GM18508 (cell line): ENCODE measurements at regions not wholly inside any gene's neighbourhood (a gene's known extent, or its start where the extent isn't known, plus 50 kb on each side); places are given as distances from the start of the nearest gene placed in this dataset.
A peak's percentile ranks its signal among the peaks of the same experiment; 100 is the strongest.

ENCODE experiments used
- ATAC-seq: cut with Tn5 transposase; IDR thresholded peaks from one replicate; pipeline ENCODE4 v1.9.1; 2021; ENCODE audit warnings: moderate number of reproducible peaks; ENCODE audit not compliant: insufficient read depth, unreplicated experiment

DNA sequence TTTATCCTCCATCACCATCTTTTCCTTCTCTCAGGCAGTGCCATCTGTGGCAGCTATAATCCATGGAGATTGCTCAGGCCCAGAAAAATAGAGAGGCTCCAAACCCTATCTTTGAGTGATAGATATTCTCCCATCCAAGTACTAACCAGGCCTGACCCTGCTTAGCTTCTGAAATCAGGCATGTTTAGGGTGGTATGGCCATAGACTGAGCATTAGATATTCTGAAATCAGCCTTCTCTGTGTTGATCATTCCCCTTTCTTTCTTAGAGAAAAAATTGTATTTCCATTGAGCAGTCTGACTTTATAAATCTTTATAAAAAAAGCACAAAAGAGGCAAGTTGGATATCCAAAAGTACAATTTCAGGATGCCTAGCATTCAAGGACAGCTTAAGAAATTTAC is 131.5 kb upstream of the ACVR2A start:
- no peak for ATAC-seq

DNA sequence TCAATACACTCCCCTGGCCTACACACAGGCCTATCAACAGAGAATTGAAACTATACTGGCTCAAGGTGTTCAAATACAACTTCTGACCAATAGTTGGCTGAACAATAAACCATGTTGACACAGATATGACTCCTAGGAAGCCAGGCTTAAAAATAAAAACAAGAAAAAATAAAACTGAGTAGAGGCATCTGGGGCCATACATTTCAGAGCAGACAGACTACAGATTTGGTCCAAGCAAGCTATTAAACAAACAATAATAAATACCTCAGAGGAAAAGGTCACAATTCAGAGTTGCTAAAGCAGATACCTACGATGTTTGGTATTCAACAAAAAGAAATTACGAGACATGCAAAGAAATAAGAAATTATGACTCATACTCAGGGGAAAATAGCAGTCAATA is 132.8 kb upstream of the ACVR2A start:
- ATAC-seq, result no peak

DNA sequence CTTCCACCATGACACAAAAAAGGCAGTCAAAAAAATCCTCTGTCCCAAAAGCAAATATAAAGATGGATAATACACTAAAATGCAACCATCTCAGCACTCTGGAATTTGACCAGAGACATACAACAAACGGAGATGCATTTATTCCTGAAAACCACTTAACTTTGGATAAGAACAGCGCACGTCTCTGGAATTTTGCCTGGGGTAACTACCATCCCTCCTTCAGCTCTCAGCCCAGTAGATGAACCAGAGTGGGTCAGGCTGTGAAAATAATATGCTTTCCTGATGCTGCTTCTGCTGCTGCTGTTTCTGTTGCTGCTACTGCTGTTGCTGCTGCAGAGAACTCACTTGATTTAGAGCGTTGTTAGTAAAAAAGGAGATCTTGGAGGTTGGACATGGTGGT is 133.8 kb upstream of the ACVR2A start:
- no peak for ATAC-seq

DNA sequence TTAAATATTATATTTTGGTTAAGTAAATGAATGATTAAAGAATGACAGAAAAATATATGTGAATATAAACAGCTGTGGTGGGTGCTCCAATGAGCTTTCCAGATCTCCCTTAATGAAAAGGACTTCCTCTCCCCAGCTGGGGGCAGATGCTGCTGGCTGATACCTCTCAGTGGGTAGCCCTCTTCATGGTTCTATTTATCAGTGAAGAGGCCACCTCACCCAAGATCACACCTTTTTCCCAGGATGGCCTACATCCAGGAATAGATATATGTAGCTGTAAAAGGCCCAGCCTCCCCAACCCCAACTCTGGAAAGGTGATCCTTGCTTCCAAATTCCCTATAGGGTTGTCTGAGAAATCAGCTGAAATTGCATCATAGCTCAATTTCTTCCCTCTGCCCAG is 135.2 kb upstream of the ACVR2A start:
- no peak for ATAC-seq

DNA sequence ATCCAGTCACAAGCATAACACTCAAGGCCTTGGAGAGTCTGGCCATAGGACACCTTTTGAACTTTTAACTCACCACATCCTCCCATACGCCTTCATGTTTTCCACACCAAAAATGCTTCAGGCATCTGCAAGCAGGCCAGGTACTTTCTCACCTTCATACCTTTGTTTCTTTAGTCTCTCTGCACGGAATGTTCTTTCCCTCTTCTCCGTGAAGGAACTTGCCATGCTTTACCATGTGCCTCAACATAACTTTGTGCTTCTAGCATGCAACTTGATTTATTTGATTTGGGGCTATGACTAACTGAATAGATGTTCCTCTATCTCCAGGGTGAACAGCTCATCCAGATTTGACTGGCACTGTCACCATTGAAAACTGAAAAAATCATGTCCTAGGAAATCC is 141.7 kb upstream of the ACVR2A start:
- ATAC-seq, result no peak

DNA sequence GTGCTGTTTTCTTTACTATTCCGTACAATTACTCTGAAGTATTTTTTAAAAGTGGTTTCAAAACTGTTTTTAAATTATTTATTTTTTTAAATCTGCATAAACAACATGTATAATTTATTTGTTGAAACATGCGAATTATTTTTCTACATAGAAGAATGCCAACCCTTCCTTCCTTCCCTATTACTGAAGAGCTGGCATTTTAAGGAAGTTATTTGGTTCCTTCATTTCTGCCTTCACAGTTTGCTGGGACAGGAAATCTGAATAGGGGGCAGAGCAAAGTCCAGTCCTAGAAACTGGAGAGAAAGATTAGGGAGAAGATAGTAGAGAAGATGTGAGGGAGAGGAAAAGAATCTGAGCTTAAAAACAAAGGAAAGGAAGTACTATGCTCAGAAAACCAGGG is 146.7 kb upstream of the ACVR2A start:
- ATAC-seq, result no peak

DNA sequence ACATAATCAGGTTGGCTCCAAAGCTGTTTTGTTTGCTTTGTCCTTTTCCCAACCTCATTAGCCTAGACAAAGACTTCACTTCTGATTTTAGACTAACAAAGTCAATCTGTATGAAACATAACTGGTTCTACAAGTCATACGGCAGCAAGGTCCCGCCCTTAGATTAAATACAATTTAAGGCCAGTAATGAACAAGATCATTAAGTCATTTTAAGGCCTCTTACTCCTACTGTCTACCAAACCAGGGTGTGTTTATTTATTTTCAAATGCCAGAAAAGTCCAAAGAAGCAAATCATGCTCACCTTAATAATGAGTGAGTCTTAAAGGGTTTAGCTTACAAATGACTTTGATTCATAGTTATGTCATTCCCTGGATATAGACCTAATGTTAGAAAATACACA is 148.4 kb upstream of the ACVR2A start:
- no peak for ATAC-seq

DNA sequence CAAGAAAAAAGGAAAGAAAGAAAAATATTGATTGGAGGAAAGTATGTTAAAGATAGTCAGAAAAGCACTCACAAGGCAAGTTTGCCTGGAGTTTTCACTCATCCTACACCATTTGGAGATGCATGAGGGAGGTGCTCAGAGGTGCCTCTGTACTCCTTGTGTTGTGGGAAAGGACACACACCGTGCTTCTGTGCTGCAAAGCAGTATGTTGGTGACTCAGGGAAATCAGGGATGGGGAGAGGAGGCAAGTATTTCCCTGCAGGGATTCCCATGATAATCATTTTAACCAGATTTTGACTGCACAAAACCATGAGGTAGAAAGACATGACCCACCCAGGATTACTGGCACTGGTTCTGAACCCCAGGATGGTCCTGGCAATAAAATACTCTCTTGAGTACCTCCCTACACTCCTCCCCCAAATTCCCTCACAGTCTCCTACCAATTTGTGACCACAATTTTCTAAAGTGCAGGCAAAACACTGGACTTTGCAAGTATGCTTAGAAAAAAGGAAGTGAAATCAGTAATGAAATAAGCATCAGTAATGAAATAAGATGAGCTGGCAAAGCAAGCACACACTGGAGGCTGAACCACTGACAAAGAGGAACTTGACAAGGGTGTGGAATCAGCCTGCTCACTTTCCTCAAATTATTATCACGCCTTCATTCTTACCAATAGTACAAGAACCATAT is 155.5 kb upstream of the ACVR2A start:
- peak; percentile 100 for ATAC-seq

DNA sequence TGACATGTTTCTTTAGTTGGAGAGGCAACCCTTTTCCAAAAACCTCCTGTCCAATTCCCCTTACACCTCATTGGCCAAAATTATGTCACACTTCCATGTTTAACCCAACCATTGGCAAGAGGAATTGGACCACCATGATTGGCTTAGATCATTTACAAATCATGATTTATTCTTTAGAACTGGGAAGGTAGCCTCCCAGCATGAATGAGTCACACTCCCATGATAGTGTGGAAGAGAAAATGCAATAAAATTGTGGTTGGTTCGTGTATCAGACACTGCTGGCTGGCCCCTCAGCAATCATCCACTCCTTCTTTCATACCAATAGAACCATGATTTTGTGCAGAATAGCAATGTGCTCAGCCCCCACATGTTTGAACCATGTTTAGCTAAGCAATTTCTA is 156.6 kb upstream of the ACVR2A start:
- no peak for ATAC-seq

DNA sequence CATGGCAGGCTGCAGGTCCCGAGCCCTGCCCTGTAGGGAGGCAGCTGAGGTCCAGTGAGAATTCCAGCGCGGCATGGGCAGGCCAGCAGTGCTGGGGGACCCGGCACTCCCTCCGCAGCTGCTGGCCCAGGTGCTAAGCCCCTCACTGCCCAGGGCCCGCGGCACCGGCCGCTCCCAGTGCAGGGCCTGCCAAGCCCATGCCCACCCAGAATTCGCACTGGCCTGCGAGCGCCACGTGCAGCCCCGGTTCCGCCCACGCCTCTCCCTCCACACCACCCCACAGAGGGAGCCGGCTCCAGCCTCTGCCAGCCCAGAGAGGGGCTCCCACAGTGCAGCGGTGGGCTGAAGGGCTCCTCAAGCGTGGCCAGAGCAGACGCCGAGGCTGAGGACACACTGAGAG is 158.5 kb upstream of the ACVR2A start:
- ATAC-seq, result no peak

DNA sequence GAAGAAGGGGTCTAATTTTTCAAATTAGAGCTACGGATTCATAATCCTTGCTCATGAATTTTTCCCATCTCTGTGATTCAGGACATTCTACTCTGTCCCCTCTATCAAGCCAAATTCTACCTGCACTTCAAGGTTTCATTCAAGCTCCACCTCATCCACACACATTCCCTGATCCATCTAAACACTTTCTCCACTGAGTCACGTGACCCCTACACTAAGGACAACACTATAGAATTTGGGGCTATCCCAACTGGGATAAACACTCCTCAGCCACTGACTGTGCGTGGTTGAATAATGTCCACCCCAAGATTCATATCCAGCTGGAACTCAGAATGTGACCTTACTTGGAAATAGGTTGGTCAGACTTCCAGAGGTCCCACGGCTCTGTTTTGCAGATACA is 159.9 kb upstream of the ACVR2A start:
- ATAC-seq, result no peak

DNA sequence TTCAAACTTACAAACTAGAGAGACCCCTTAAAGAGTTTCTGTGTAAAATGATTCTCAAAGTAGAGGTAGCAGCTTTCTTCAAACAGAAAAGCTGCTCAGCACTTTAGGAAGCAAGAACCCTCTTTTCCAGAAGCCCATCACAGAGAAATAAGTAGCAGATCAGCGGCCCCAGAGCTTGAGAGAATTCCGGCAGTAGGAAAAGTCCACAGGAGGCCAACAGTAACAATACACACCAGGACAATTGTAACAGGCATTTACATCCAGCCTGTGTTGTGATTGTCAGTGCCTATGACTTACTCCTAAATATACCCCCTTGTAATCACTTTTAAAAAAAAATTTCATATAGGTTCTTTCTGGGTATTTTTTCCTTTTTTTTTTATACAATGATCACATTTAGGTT is 161.4 kb upstream of the ACVR2A start:
- no peak for ATAC-seq

DNA sequence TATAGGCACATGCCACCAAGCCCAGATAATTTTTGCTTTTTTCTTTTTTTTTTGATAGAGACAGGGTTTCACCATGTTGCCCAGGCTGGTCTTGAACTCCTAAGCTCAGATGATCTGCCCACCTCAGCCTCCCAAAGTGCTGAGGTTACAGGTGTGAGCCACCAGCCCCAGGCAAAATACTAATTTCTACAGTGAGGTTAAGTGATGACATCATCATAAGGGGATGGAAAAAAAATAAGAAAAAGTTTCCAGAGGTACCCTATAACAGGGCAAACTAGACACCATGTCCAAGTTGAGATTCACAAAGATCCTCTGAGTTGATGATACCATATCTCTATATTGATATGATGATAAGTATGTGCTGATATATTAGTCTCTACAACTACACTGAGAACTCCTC is 163.7 kb upstream of the ACVR2A start:
- ATAC-seq, result no peak

DNA sequence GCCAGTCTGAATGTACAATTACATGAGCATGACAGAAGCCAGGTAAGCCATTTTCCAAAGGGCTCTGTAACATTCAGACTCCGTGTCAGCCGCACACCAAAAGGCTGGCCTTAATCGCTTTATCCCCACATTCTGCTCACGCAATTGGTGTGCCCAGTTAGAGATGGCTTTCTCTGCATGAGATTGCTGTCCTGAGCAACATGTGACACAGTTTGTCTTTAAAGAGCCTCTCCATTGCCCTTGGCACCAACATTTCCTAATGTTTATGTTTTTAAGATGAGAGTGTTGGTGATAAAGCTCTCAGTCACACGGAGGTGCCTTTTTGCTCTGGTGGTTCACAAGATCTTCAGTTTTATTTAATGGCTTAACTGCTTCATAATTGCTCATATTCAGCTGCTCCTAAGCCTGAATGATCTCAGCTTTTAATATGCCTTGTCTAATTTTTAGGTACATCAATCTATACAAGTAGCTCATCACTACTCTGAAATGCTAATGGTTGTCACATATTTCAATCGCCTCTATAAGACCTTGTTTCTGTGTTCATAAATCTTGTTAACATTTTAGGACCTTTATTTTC is 164.8 kb upstream of the ACVR2A start:
- no peak for ATAC-seq

DNA sequence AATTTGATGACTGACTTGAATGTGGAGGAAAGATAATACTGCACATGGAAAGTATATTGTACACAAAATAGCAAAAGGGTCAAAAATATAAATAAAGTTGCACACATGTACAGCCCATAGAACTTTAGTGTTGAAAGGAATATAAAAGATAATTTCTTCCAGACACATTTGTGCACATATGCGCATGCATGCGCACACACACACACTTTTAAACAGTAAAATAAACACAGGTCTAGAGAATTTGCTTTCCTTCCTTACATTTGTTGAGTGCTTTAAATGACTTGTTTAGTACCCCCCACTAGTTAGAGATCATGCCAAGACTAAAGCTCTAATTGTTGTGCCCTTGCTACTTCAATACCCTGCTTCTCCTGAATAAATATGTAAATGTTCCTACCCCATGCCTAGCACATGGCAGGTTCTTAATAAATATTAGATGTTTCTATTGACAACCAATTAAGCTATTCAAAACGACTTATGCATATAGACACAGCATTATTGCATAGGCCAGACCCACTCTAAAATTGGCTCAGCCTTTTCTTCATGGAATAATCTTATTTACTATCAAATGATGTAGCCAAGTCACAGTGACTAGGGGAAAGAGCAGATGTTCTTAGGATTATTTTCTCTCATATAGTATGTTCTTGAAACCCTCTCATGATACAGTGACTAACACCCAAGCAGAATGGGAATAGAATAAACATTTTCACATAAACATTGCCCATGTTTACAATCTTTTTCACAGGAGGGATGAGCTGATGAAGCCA is 165.5 kb upstream of the ACVR2A start:
- no peak for ATAC-seq

DNA sequence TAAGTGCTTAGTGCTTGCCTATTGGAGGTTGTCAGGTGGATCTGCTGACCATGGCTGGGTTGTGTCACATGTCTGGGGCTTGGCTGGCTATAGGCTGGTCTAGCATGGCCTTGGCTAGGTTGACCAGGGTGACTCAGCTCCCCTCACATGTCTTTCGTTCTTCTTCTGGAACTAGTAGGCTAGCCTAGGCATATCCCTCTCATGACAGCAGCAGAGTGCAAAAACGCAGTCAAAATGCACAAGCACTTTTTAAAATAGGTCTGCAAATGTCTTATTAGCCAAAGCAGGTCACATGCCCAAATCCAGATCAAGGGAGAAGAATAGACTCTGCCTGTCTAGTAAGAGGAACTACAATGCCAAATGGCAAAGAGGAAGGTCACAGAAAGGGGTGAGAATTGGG is 179.7 kb upstream of the ACVR2A start:
- no peak for ATAC-seq

DNA sequence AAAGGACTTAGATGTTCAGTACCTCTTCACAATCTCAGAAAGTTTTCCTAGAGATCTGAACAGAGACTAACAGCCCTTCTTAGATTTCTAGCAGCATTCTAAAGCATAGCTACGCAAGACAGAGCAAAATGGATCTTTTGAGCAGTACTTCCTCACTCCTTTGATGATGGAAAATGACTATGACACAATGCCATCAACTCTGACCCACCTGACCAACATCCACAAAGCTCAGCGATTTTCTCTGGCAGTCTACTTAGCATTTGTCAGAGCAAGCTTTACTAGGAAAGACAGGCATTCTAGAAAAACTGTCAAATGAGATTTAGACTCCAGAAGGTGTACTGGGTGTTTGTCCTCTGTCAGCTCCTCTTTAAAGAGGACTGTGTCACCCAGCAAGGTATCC is 180.9 kb upstream of the ACVR2A start:
- ATAC-seq, result peak; percentile 9

DNA sequence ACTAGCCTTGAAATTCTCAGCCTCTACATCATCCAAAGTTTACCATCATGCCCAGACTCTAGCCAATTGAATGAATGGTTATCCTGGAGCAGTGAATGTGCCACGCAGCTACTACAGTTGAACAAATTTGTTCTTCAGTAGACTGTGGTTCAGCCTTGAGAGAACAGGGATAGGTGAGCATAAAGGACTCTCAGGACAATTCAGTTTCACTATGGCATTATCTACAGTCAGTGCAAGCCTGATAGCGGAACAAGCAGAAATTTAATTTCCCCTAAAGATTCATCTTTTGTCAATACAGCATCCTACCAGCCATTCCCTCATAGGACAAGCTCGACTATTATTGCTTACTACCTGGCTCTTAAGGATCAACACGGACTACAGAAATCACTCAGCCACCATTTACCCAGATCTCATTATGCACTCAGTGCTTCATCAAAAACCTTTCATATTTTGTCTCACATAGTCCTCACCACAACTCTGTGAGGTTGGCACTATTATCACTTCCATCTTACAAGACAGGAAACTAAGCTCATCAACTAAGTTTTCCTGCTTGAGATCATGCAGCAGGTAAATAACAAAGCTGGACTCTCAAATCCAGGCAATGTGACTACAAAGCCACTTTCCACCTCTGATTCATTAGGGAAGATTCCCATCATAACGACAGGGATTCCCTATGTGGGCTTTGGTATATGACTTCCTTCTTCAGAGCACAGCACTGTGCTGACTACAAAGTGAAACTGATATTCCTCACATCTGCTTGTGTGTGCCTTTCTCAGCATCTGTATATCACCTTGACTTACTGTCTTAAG is 181.5 kb upstream of the ACVR2A start:
- ATAC-seq, result peak; percentile 81

DNA sequence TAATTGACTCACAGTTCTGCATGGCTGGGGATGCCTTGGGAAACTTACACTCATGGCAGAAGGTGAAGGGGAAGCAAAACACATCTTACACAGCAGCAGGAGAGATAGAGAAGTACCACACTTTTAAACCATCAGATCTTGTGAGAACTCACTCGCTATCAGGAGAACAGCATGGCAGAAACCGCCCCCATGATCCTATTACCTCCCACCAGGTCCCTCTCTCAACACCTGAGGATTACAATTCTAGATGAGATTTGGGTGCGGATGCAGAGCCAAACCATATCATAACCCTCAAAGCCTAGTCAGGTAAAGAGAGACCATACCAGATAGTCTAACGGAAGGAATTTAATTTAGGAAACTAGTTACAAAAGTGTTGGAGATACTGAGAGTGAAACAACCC is 182.6 kb upstream of the ACVR2A start:
- ATAC-seq, result no peak

DNA sequence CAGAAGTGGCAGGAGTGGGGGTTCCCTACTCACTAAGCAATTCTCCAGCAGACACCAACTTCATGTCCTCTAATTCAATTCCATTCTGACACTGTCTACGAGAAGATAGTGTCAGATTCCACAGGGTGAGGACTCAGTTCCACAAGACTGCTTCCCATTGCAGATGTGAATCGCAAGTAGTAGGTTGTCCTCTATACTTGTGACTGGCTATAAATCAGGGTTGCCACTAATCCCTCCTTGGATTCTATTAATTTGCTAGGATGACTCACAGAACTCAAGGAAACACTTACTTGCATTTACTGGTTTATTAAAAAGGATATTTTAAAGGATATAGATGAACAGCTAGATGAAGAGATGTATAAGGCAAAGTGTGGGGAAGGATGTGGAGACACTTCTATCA is 184.1 kb upstream of the ACVR2A start:
- no peak for ATAC-seq

DNA sequence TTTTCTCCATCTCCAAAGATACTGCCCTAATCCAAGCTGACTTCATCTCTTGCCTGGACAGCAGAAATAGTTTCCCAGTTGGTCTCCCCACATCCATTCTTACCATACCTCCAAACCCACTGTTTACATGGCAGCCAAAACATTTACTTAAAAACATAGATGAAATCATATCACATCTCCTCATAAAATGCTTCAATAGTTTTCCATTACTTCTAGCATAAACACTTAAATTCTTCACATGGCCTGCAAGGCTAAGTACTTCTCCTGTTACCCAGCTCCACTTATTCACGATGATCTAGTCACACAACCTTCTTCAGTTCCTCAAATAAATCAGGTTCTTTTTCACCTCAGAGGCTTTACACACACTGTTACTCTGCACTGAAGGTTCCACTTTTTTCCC is 185.8 kb upstream of the ACVR2A start:
- ATAC-seq, result no peak
